ENCODE measurements at regions not wholly inside any gene's neighbourhood (a gene's known extent, or its start where the extent isn't known, plus 50 kb on each side); places are given as distances from the start of the nearest gene placed in this dataset.
"Not testable (repeated sequence)": the region's sequence is repeated elsewhere in the genome, so short reads cannot be mapped to it uniquely, and the experiment has no call there.

GRCh38 chr10:126758867-126759266 is 88.4 kb upstream of the C10orf90 start:
- Mint-ChIP-seq H3K9me3 (ENCODE audit: unreplicated experiment) (peaks cover 11% of the 10 kb centered on the region), H3K36me3 (ENCODE audit: unreplicated experiment) (no peaks in the 10 kb centered on the region), H3K4me3 (ENCODE audit: unreplicated experiment) (no peak overlapping the region), H3K27me3 (ENCODE audit: unreplicated experiment) (peaks cover 5% of the 10 kb centered on the region), H3K4me1 (ENCODE audit: unreplicated experiment) (no peaks in the 10 kb centered on the region), H3K27ac (ENCODE audit: unreplicated experiment) (no peak overlapping the region)
- DNase-seq (ENCODE audit: extremely low spot score, unreplicated experiment): no peak
- TF ChIP-seq CTCF (IDR thresholded peaks at IDR 0.05): no peak

- Mint-ChIP-seq H3K27ac (ENCODE audit: unreplicated experiment) (no peak overlapping the region), H3K36me3 (ENCODE audit: unreplicated experiment) (no peaks in the 10 kb centered on the region), H3K9me3 (ENCODE audit: unreplicated experiment) (peaks cover 16% of the 10 kb centered on the region), H3K4me1 (ENCODE audit: unreplicated experiment) (no peaks in the 10 kb centered on the region), H3K4me3 (ENCODE audit: unreplicated experiment) (no peak overlapping the region), H3K27me3 (ENCODE audit: unreplicated experiment) (peaks cover 4% of the 10 kb centered on the region)
- no peak for TF ChIP-seq CTCF (IDR thresholded peaks at IDR 0.05)
- DNase-seq (ENCODE audit: extremely low spot score, unreplicated experiment): no peak
Measured at GRCh38 chr10:126759531-126759930, 89.0 kb upstream of the C10orf90 start.

GRCh38 chr10:126766646-126767045 is 96.2 kb upstream of the C10orf90 start:
- H3K27ac Mint-ChIP-seq (ENCODE audit: unreplicated experiment); H3K4me3 Mint-ChIP-seq (ENCODE audit: unreplicated experiment); H3K4me1 Mint-ChIP-seq (ENCODE audit: unreplicated experiment); H3K36me3 Mint-ChIP-seq (ENCODE audit: unreplicated experiment); DNase-seq (ENCODE audit: extremely low spot score, unreplicated experiment); H3K27me3 Mint-ChIP-seq (ENCODE audit: unreplicated experiment): not testable (repeated sequence)
- H3K9me3 Mint-ChIP-seq (ENCODE audit: unreplicated experiment): peaks cover 21% of the 10 kb centered on the region

- H3K4me1 Mint-ChIP-seq (ENCODE audit: unreplicated experiment): no peaks in the 10 kb centered on the region
- no peak overlapping the region for H3K4me3 Mint-ChIP-seq (ENCODE audit: unreplicated experiment)
- no peak overlapping the region for H3K27ac Mint-ChIP-seq (ENCODE audit: unreplicated experiment)
- no peaks in the 10 kb centered on the region for H3K36me3 Mint-ChIP-seq (ENCODE audit: unreplicated experiment)
- H3K9me3 Mint-ChIP-seq (ENCODE audit: unreplicated experiment): peaks cover under 1% of the 10 kb centered on the region
- TF ChIP-seq CTCF (IDR thresholded peaks at IDR 0.05): no peak
- no peaks in the 10 kb centered on the region for H3K27me3 Mint-ChIP-seq (ENCODE audit: unreplicated experiment)
- DNase-seq (ENCODE audit: extremely low spot score, unreplicated experiment): no peak
Measured at GRCh38 chr10:126770809-126771208, 100.3 kb upstream of the C10orf90 start.

- Mint-ChIP-seq H3K27me3 (ENCODE audit: unreplicated experiment) (no peaks in the 10 kb centered on the region), H3K27ac (ENCODE audit: unreplicated experiment) (no peak overlapping the region), H3K4me3 (ENCODE audit: unreplicated experiment) (no peak overlapping the region), H3K4me1 (ENCODE audit: unreplicated experiment) (no peaks in the 10 kb centered on the region), H3K9me3 (ENCODE audit: unreplicated experiment) (no peaks in the 10 kb centered on the region), H3K36me3 (ENCODE audit: unreplicated experiment) (no peaks in the 10 kb centered on the region)
- TF ChIP-seq CTCF (IDR thresholded peaks at IDR 0.05): no peak
- DNase-seq (ENCODE audit: extremely low spot score, unreplicated experiment): no peak
Measured at GRCh38 chr10:126776168-126776567, 105.7 kb upstream of the C10orf90 start.

GRCh38 chr10:126777714-126778113 is 107.2 kb upstream of the C10orf90 start:
- no peaks in the 10 kb centered on the region for H3K4me1 Mint-ChIP-seq (ENCODE audit: unreplicated experiment)
- H3K36me3 Mint-ChIP-seq (ENCODE audit: unreplicated experiment): no peaks in the 10 kb centered on the region
- no peak for DNase-seq (ENCODE audit: extremely low spot score, unreplicated experiment)
- no peaks in the 10 kb centered on the region for H3K27me3 Mint-ChIP-seq (ENCODE audit: unreplicated experiment)
- no peak overlapping the region for H3K27ac Mint-ChIP-seq (ENCODE audit: unreplicated experiment)
- no peak overlapping the region for H3K4me3 Mint-ChIP-seq (ENCODE audit: unreplicated experiment)
- no peak for TF ChIP-seq CTCF (IDR thresholded peaks at IDR 0.05)
- H3K9me3 Mint-ChIP-seq (ENCODE audit: unreplicated experiment): no peaks in the 10 kb centered on the region
